HCT116 (cell line): ENCODE measurements at regions not wholly inside any gene's neighbourhood (a gene's known extent, or its start where the extent isn't known, plus 50 kb on each side); places are given as distances from the start of the nearest gene placed in this dataset.

Experiments
- ATAC-seq: fragments of 200-7000 bp; cut with Tn5 transposase; 2 replicates; pipeline ENCODE4 v1.9.1; 2020; ENCODE audit warnings: mild to moderate bottlenecking, moderate library complexity
- BruUV-seq: library from RNA; stranded (reverse); fragments of 400-500 nt; replicated peaks from 2 replicates; lab custom pipeline; 2021; lab: Mats Ljungman, UMichigan
- CTCF ChIA-PET: fragments of 300-600 bp; sonication (Branson Sonifier 250); formaldehyde crosslinking; loops from one replicate; lab custom pipeline; 2021; ENCODE audit warnings: antibody characterized with exemption; lab: Charles Lee
- POLR2A ChIA-PET: fragments of 300-600, 350-600 bp; sonication (Branson Sonifier 250); formaldehyde crosslinking; loops from one replicate; lab custom pipeline; 2021; ENCODE audit warnings: antibody characterized with exemption; lab: Charles Lee
- RAD21 ChIA-PET, 2 experiments: fragments of 300-600 bp; sonication (Branson Sonifier 250); formaldehyde crosslinking; loops; one replicate each; lab custom pipeline; 2023; ENCODE audit warnings: low total read pairs in 2 of 2; ENCODE audit not compliant: uncharacterized antibody in 2 of 2, unreplicated experiment in 2 of 2, low non-redundant PET in 1 of 2; lab: Charles Lee
- DNase-seq: peaks from one replicate; pipeline ENCODE4 v3.0.0-alpha.2; 2010; ENCODE audit warnings: low read depth, low spot score
- H2AFZ ChIP-seq: fragments of 200-600 bp; shearing (Covaris generic), sonication (generic); 2 replicates; pipeline ENCODE4 v1.6.1; 2017; ENCODE audit warnings: low read depth, mixed run types, mixed read lengths, antibody characterized with exemption, low read length; ENCODE audit not compliant: poor library complexity, severe bottlenecking
- H3K27ac ChIP-seq: 2 replicates; pipeline ENCODE4 v1.5.1; 2012; ENCODE audit warnings: low read depth, low read length
- H3K27me3 ChIP-seq: fragments of 200-600 bp; sonication (generic); 2 replicates; pipeline ENCODE4 v1.6.1; 2016; ENCODE audit warnings: mixed run types, low read length, mixed read lengths; ENCODE audit not compliant: insufficient read depth
- H3K36me3 ChIP-seq, 2 experiments: fragments of 200-500 bp in 1 of 2; fragments of 200-600 bp in 1 of 2; sonication (Bioruptor generic) in 1 of 2; sonication (generic) in 1 of 2; 2 replicates each; pipeline versions ENCODE4 v1.5.1 to v1.6.1; 2014 to 2016; ENCODE audit warnings: low read length in 2 of 2, inconsistent platforms in 1 of 2, mixed read lengths in 1 of 2, mixed run types in 1 of 2; ENCODE audit not compliant: insufficient read depth in 2 of 2, control insufficient read depth in 1 of 2
- H3K4me1 ChIP-seq, 2 experiments: fragments of 200-600 bp in 1 of 2; sonication (generic) in 1 of 2; 2 replicates each; pipeline versions ENCODE4 v1.5.1 to v1.6.1; 2012 to 2017; ENCODE audit warnings: low read length in 2 of 2, inconsistent platforms in 1 of 2, mild to moderate bottlenecking in 1 of 2, mixed read lengths in 1 of 2, mixed run types in 1 of 2, moderate library complexity in 1 of 2; ENCODE audit not compliant: insufficient read depth in 2 of 2, control insufficient read depth in 1 of 2
- H3K4me2 ChIP-seq: fragments of 200-600 bp; sonication (generic); 2 replicates; pipeline ENCODE4 v1.6.1; 2017; ENCODE audit warnings: mixed run types, low read length, mixed read lengths
- H3K4me3 ChIP-seq, 2 experiments: fragments of 200-600 bp in 1 of 2; sonication (generic) in 1 of 2; replicated peaks in 1 of 2; 2 replicates each; pipeline ENCODE4 v1.5.1; 2011 to 2016; ENCODE audit warnings: low read length in 2 of 2, control low read depth in 1 of 2, low read depth in 1 of 2, mild to moderate bottlenecking in 1 of 2, mixed read lengths in 1 of 2, mixed run types in 1 of 2
- H3K79me2 ChIP-seq: fragments of 200-600 bp; sonication (generic); 2 replicates; pipeline ENCODE4 v1.6.1; 2017; ENCODE audit warnings: mild to moderate bottlenecking, mixed run types, low read length, moderate library complexity, mixed read lengths; ENCODE audit not compliant: insufficient read depth
- H3K9ac ChIP-seq: fragments of 200-600 bp; sonication (generic); 2 replicates; pipeline ENCODE4 v1.6.1; 2016; ENCODE audit warnings: low read length, mixed read lengths
- H3K9me2 ChIP-seq: fragments of 200-600 bp; sonication (generic), shearing (Covaris generic); 2 replicates; pipeline ENCODE4 v1.6.1; 2017; ENCODE audit warnings: mixed run types, mild to moderate bottlenecking, moderate library complexity; ENCODE audit not compliant: insufficient read depth
- H3K9me3 ChIP-seq, 2 experiments: fragments of 200-500 bp in 1 of 2; fragments of 200-600 bp in 1 of 2; sonication (Bioruptor generic) in 1 of 2; sonication (generic) in 1 of 2; 2 replicates each; pipeline ENCODE4 v1.6.1; 2014 to 2017; ENCODE audit warnings: low read length in 2 of 2, mixed read lengths in 2 of 2, inconsistent platforms in 1 of 2, low read depth in 1 of 2, mild to moderate bottlenecking in 1 of 2, mixed run types in 1 of 2, moderate library complexity in 1 of 2; ENCODE audit not compliant: control insufficient read depth in 1 of 2, insufficient read depth in 1 of 2
- H4K20me1 ChIP-seq: fragments of 200-600 bp; sonication (generic), shearing (Covaris generic); 2 replicates; pipeline ENCODE4 v1.6.1; 2017; ENCODE audit warnings: mixed run types, mild to moderate bottlenecking, moderate library complexity; ENCODE audit not compliant: insufficient read depth
- EZH2 ChIP-seq: fragments of 200-600 bp; sonication (generic); IDR thresholded peaks from 2 replicates; pipeline ENCODE4 v1.6.1; 2017; ENCODE audit warnings: antibody characterized with exemption, mixed run types
- JUND ChIP-seq: IDR thresholded peaks from 2 replicates; pipeline ENCODE4 v1.6.1; 2012
- POLR2A ChIP-seq: IDR thresholded peaks from 2 replicates; pipeline ENCODE4 v1.7.0; 2011; ENCODE audit warnings: borderline replicate concordance; ENCODE audit not compliant: insufficient read depth, insufficient read length; ENCODE audit errors: extremely low read depth
- RAD21 ChIP-seq: IDR thresholded peaks from 2 replicates; pipeline ENCODE4 v1.6.1; 2012; ENCODE audit warnings: low read depth, mild to moderate bottlenecking
- SP1 ChIP-seq: IDR thresholded peaks from 2 replicates; pipeline ENCODE4 v1.6.1; 2012; ENCODE audit warnings: low read depth
- SRF ChIP-seq: IDR thresholded peaks from 2 replicates; pipeline ENCODE4 v1.6.1; 2012; ENCODE audit warnings: low read depth
- TCF7L2 ChIP-seq: IDR thresholded peaks from 2 replicates; pipeline ENCODE4 v1.7.0; 2011; ENCODE audit warnings: borderline replicate concordance, inconsistent platforms; ENCODE audit not compliant: insufficient read depth, insufficient read length; ENCODE audit errors: extremely low read depth
- YY1 ChIP-seq: IDR thresholded peaks from 2 replicates; pipeline ENCODE4 v1.6.1; 2011; ENCODE audit warnings: low read length, low read depth, moderate library complexity, mild to moderate bottlenecking; ENCODE audit not compliant: insufficient replicate concordance; ENCODE audit errors: extremely low read depth
- ZNF274 ChIP-seq: fragments of 200-500 bp; sonication (Bioruptor generic); IDR thresholded peaks from 2 replicates; pipeline ENCODE4 v1.6.1; 2014; ENCODE audit warnings: mild to moderate bottlenecking, low read depth, low read length, inconsistent platforms
- intact Hi-C: fragments of 100-400 bp; cut with micrococcal nuclease; formaldehyde crosslinking; loops from 2 replicates; pipeline ENCODE4 v1.10.0; 2022
- TF ChIP-seq, protein P1 (sequence below): IDR thresholded peaks from 2 replicates; pipeline ENCODE4 v1.6.1; 2012
- TF ChIP-seq, protein P2 (sequence below): IDR thresholded peaks from 2 replicates; pipeline ENCODE4 v1.6.1; 2012
- TF ChIP-seq, protein P3 (sequence below), 3 experiments: fragments of 200-600 bp in 1 of 3; sonication (generic) in 1 of 3; IDR thresholded peaks in 2 of 3; conservative IDR thresholded peaks in 1 of 3; 2 replicates each; pipeline ENCODE4 v1.5.1; 2012 to 2017; ENCODE audit warnings: low read depth in 2 of 3, low read length in 2 of 3, antibody characterized with exemption in 1 of 3, borderline replicate concordance in 1 of 3, control low read depth in 1 of 3, mild to moderate bottlenecking in 1 of 3, mixed read lengths in 1 of 3, mixed run types in 1 of 3, moderate library complexity in 1 of 3; ENCODE audit not compliant: insufficient read depth in 1 of 3

DNA sequence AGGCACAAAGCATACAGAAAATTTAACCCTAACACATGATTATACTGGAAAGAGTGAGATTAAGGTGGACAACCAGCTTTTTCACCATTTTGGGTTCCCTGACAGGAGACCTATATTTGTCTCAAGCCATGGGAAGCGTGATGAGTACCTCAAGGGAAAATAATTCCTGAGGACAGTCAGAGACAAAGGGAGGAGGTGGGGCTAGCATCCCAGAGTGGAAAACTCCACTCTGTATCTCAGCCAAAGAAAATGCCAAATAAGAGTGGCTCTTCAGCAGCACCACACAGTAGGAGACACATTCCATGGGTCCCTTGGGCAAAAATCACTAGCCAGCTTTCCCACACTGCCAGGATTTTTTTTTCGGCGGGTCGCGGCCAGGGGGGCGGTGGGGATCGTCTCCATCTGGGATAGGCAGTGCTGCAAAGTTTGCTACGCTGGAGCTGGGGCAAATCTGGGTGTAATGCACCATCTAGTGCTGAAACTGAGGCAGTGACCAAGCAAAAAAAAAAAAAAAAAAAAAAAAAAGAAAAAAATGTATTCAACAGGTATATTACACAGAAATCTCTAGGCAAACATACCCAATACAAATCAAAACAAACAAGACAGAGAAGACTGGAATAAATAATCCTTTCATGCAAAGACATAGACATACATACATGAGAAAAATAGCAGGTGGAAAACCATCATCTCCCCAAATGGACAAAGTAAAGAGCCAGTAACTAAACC, 77.3 kb upstream of the SLC35F1 start:
- BruUV-seq = no TSS peak
- peak; percentile 98 for ATAC-seq
- no peaks in the 10 kb centered on the region for H3K9me3 ChIP-seq
- TF ChIP-seq TCF7L2 (no peak), SRF (no peak), POLR2A (no peak), JUND (no peak), RAD21 (peak; percentile 80), ZNF274 (no peak), EZH2 (no peak), YY1 (no peak), SP1 (peak; percentile 23; the same call in 1 of the 2 replicates)
- TF ChIP-seq, protein P1, sequence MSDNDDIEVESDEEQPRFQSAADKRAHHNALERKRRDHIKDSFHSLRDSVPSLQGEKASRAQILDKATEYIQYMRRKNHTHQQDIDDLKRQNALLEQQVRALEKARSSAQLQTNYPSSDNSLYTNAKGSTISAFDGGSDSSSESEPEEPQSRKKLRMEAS = no peak
- TF ChIP-seq, protein P2, sequence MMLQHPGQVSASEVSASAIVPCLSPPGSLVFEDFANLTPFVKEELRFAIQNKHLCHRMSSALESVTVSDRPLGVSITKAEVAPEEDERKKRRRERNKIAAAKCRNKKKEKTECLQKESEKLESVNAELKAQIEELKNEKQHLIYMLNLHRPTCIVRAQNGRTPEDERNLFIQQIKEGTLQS = no peak
- TF ChIP-seq, protein P3, sequence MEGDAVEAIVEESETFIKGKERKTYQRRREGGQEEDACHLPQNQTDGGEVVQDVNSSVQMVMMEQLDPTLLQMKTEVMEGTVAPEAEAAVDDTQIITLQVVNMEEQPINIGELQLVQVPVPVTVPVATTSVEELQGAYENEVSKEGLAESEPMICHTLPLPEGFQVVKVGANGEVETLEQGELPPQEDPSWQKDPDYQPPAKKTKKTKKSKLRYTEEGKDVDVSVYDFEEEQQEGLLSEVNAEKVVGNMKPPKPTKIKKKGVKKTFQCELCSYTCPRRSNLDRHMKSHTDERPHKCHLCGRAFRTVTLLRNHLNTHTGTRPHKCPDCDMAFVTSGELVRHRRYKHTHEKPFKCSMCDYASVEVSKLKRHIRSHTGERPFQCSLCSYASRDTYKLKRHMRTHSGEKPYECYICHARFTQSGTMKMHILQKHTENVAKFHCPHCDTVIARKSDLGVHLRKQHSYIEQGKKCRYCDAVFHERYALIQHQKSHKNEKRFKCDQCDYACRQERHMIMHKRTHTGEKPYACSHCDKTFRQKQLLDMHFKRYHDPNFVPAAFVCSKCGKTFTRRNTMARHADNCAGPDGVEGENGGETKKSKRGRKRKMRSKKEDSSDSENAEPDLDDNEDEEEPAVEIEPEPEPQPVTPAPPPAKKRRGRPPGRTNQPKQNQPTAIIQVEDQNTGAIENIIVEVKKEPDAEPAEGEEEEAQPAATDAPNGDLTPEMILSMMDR (IDR thresholded peaks at IDR 0.05 in 2 of 3, conservative IDR thresholded peaks at IDR 0.05 in 1 of 3; ENCODE audit: borderline replicate concordance in 1 of 3, insufficient read depth in 1 of 3, low read depth in 2 of 3, low read length in 2 of 3) = peak; percentile 54 to 66 (median 56)
- TF ChIP-seq, all 23 proteins: peak for 3
- ChIA-PET RAD21 (no interaction called here), POLR2A (interaction anchor here (1.2 kb wide), 1 partner anchor 380 kb away, joined by 3 read pairs; no protein-coding TSS in a partner anchor), CTCF (interaction anchor here (0.9 to 2.4 kb wide), 7 partner anchors 11 to 488 kb away, joined by 3 to 12 read pairs (median 3); no protein-coding TSS in a partner anchor)
- H3K27me3 ChIP-seq = no peaks in the 10 kb centered on the region
- no peaks in the 10 kb centered on the region for H4K20me1 ChIP-seq
- no peak overlapping the region for H3K9ac ChIP-seq
- no peaks in the 10 kb centered on the region for H3K36me3 ChIP-seq
- peak overlapping the region; percentile 39 to 43 for H3K4me3 ChIP-seq
- intact Hi-C loops = loop anchor here (1.0 to 10.0 kb wide), 5 partner anchors 225 to 852 kb away; partner anchors contain the start of gene GOPC
- H2AFZ ChIP-seq = peak overlapping the region; percentile 78
- peak; percentile 51 for DNase-seq
- H3K4me1 ChIP-seq = peaks cover 3 to 4% of the 10 kb centered on the region in 2 experiments; a peak in 2 of 4 replicates
- H3K9me2 ChIP-seq = no peaks in the 10 kb centered on the region
- H3K4me2 ChIP-seq = peak overlapping the region; percentile 78
- H3K27ac ChIP-seq = 0 out of 2 replicates have a peak overlapping the region, but pooled peaks have one; percentile 6
- H3K79me2 ChIP-seq = no peaks in the 10 kb centered on the region
